Stimulated activated naive CD8-positive, alpha-beta T cell treated with anti-CD3 and anti-CD28 coated beads, Interleukin-15, Interleukin-2, amounts not matched to agents 100 U/mL and 50 U/mL, for 24 hours (primary cell): ENCODE measurements at regions not wholly inside any gene's neighbourhood (a gene's known extent, or its start where the extent isn't known, plus 50 kb on each side); places are given as distances from the start of the nearest gene placed in this dataset.

Experiments
- ATAC-seq: fragments of 150-1000 bp; cut with Tn5 transposase; one replicate; pipeline ENCODE4 v1.10.0; 2021
- DNase-seq: peaks from one replicate; pipeline ENCODE4 v3.0.0; 2021

- no peak for ATAC-seq
- no peak for DNase-seq
Observed at GRCh38 chr9:79266986-79267385, 304.8 kb upstream of the TLE4 start.

DNA sequence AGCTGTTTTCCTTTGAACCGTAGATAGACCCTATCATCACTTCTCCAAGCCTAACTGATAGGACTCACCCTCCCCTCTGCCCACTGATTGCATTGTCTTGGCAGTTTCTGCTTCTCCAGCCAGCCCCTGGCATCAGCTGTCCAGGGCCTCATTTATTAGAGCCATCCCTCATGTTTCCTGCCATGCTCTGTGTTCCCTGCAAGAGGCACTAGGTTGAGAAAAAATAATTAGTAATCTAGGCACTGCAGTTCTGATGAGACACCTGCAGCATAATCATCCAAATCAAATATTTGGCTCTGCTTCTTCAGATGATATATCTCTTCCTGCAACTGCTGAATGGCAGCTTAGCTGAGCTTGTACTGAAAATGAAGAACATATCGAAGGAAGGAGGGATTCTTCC lies 303.0 kb upstream of the TLE4 start:
- ATAC-seq: no peak
- no peak for DNase-seq

DNA sequence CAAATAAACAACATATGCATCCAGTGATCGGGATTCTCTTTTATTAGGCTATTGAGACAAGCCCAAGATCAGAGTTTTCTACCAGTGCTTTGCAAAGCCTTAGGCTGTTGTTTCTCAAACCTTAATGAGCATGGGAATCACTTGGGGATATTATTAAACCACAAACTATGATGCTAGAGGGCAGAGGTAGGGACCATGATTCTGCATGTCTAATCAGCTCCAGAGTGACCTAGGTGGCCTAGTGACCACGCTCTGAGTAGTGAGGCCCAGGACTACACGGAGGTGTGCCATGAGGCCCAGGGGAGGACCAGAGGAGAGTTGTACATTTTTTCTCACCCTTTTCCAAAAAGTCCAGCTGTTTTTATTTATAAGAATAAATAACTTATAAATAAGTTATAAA lies 298.5 kb upstream of the TLE4 start:
- no peak for DNase-seq
- ATAC-seq: no peak

- no peak for DNase-seq
- no peak for ATAC-seq
Observed at GRCh38 chr9:79279356-79279755, 292.4 kb upstream of the TLE4 start.

GRCh38 chr9:79280691-79281090 lies 291.1 kb upstream of the TLE4 start:
- DNase-seq (no peak), ATAC-seq (no peak)

- ATAC-seq (no peak), DNase-seq (no peak)
Observed at GRCh38 chr9:79284081-79284480, 287.7 kb upstream of the TLE4 start.

GRCh38 chr9:79286992-79287707 lies 284.6 kb upstream of the TLE4 start:
- no peak for ATAC-seq

DNA sequence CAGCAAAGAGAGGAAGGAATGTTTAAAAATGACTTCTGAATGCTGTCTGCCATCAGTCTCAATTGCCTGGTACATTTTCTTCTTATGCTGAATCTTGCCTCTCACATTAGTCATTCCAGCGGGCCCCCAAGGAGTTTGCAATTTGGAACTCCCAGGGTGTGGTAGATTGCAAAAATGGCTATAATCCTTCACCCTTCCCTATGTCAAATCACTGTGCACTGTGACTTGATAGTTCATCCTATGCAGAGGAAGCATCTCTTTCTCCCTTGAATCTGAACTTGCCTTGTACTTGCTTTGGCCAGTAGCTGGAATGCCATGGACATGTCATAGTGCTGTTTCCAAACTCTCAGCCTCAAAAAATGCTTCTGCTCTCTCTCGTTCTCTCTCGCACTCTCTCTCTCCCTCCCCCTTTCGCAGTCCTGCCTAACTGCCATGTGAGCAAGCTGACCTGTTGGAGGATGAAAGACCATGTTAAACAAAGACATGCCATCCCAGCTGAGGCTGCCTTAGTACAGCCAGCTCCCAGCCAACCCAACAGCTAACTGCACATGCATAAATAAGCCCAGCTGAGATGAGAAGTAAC lies 284.0 kb upstream of the TLE4 start:
- ATAC-seq (no peak), DNase-seq (no peak)

More at GRCh38 chr9:79286992-79287707, 284.6 kb upstream of the TLE4 start:
- DNase-seq: no peak

- DNase-seq (no peak), ATAC-seq (no peak)
Observed at GRCh38 chr9:79289856-79290255, 281.9 kb upstream of the TLE4 start.

GRCh38 chr9:79292731-79293280 lies 279.0 kb upstream of the TLE4 start:
- DNase-seq: no peak
- ATAC-seq: no peak

GRCh38 chr9:79300068-79300467 lies 271.7 kb upstream of the TLE4 start:
- ATAC-seq (no peak), DNase-seq (no peak)

GRCh38 chr9:79301085-79301484 lies 270.7 kb upstream of the TLE4 start:
- ATAC-seq (no peak), DNase-seq (no peak)

GRCh38 chr9:79301551-79302391 lies 270.0 kb upstream of the TLE4 start:
- DNase-seq (no peak), ATAC-seq (no peak)

DNA sequence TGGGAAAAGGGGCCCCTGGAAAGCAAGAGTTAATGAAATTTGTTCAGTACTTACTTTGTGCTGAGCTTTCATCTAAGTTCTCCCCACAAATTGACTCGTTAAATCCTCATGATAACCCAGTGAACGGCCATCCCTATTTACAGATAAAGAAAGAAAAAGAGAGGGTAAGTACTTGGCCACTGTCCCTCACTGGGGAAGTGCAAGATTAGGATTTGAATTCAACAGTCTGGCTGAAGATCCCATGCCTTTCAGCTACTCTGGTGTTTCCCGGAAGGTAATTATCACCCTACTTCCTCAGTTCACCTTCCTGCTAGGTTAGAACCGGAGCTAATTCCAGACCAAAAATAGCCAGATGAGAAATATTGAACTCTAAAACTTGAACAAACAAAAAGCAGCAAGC lies 269.2 kb upstream of the TLE4 start:
- no peak for ATAC-seq
- no peak for DNase-seq

DNA sequence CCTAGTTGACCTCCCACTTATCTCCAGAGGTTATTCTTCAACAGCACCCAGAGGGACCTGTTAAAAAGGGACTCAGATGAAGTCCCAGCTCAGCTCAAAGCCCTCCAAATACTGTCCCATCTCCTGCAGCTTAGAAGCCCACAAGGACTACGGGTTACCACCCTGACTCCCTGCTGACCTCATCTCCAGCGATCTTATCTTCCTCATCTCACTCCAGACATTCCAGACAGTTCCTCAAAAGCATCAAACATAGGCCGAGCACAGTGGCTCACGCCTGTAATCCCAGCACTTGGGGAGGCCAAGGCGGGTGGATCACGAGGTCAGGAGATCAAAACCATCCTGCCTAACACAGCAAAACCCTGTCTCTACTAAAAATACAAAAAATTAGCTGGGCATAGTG lies 263.8 kb upstream of the TLE4 start:
- ATAC-seq: no peak
- DNase-seq: no peak

- ATAC-seq: no peak
- DNase-seq: no peak
Observed at GRCh38 chr9:79312686-79313421, 258.9 kb upstream of the TLE4 start.

GRCh38 chr9:79325501-79325900 lies 246.3 kb upstream of the TLE4 start:
- DNase-seq (no peak), ATAC-seq (no peak)

GRCh38 chr9:79329861-79330260 lies 241.9 kb upstream of the TLE4 start:
- no peak for DNase-seq
- no peak for ATAC-seq

GRCh38 chr9:79334001-79334400 lies 237.8 kb upstream of the TLE4 start:
- DNase-seq: no peak
- no peak for ATAC-seq

- no peak for ATAC-seq
Observed at GRCh38 chr9:79334711-79335110, 237.1 kb upstream of the TLE4 start.

DNA sequence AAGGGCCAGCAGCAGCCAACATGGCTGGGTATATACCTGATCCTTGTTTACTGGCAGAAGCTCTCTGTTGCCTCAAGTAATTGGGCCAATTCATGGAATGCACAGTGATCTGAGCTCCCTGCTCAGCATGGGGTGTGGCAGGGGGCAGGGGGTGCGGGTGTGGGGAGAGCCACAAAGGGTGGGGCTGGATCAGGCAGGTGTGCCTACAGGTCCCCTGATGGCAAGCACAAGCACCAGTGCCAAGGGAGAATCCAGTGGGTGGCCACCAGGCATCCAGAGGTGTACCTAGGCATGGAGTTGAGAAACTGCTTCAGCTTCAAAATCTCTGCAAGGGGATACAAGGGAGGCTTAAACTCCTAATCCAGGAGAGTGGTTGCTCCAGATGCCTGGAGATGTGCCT lies 235.8 kb upstream of the TLE4 start:
- DNase-seq (no peak), ATAC-seq (no peak)

More at GRCh38 chr9:79334711-79335110, 237.1 kb upstream of the TLE4 start:
- DNase-seq: no peak

- DNase-seq (no peak), ATAC-seq (no peak)
Observed at GRCh38 chr9:79341561-79341960, 230.2 kb upstream of the TLE4 start.
